ENCODE measurements at regions not wholly inside any gene's neighbourhood (a gene's known extent, or its start where the extent isn't known, plus 50 kb on each side); places are given as distances from the start of the nearest gene placed in this dataset.
"Not testable (repeated sequence)": the region's sequence is repeated elsewhere in the genome, so short reads cannot be mapped to it uniquely, and the experiment has no call there.

GRCh38 chr11:134958870-134959269, 546.8 kb upstream of the B3GAT1 start:
- TF ChIP-seq CTCF (IDR thresholded peaks at IDR 0.05) = no peak
- TF ChIP-seq POLR2A (IDR thresholded peaks at IDR 0.05) = no peak
- TF ChIP-seq POLR2AphosphoS5 (IDR thresholded peaks at IDR 0.05; ENCODE audit: insufficient read depth in 1 of 2, low read depth in 1 of 2) = no peak
- Histone ChIP-seq H3K4me3 (no peak overlapping the region), H3K9me3 (no peaks in the 10 kb centered on the region), H3K4me1 (no peaks in the 10 kb centered on the region), H3K36me3 (no peaks in the 10 kb centered on the region), H3K27ac (no peak overlapping the region), H3K27me3 (no peaks in the 10 kb centered on the region)
- peak in 1 of 2 donors; percentile 49 for DNase-seq (ENCODE audit: extremely low spot score in 2 of 2)
- intact Hi-C loops (cut with DNase I) = no loop called here

- Histone ChIP-seq H3K36me3 (no peaks in the 10 kb centered on the region), H3K27me3 (no peaks in the 10 kb centered on the region), H3K27ac (no peak overlapping the region), H3K9me3 (no peaks in the 10 kb centered on the region), H3K4me3 (no peak overlapping the region), H3K4me1 (no peaks in the 10 kb centered on the region)
- intact Hi-C loops (cut with DNase I) = no loop called here
- no peak for DNase-seq (ENCODE audit: extremely low spot score in 2 of 2)
- TF ChIP-seq POLR2A (IDR thresholded peaks at IDR 0.05) (no peak), POLR2AphosphoS5 (IDR thresholded peaks at IDR 0.05; ENCODE audit: insufficient read depth in 1 of 2, low read depth in 1 of 2) (no peak), CTCF (IDR thresholded peaks at IDR 0.05) (no peak)
These were observed 546.2 kb upstream of the B3GAT1 start for GRCh38 chr11:134958336-134958640.

DNA sequence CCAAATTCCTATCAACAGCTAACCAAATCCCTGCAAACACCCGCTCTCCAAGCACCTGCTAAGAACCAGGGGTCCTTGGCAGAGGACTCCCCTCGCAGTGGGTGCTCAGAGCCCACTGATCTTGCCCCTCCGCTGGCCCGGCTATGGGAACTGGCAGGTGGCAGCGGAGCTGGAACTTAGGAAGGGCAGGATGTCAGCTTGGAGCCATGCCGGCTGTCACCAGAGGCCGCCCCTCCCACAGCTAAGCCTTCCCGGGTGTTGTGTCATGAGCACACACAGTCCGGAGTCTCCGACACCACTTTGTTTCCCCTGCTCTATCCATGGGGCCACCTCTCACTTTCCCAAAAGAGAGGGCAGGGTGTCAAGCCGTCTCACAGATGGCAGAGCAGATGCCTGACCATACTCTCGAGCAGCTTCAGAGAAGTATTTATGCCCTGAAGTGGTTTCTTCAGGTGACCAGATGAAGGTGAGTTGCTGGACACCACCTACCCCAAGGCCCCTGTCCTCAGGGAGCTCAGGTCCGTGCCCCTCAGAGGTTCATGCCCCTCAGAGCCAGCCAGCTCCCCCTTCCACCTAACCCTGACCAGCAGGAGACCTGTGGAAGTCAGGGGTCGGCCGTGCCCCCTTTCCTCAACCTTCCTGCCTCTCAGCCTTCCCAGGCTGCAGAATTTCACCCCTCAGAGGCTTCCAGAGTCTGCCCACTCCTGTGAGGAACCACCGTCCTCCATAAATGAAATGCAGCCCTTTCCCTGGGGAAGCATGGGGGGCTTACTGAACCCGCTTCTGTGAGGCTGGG, 545.7 kb upstream of the B3GAT1 start:
- Histone ChIP-seq H3K4me3 (no peak overlapping the region), H3K36me3 (no peaks in the 10 kb centered on the region), H3K9me3 (no peaks in the 10 kb centered on the region), H3K4me1 (no peaks in the 10 kb centered on the region), H3K27ac (no peak overlapping the region), H3K27me3 (no peaks in the 10 kb centered on the region)
- TF ChIP-seq POLR2A (IDR thresholded peaks at IDR 0.05) (no peak), POLR2AphosphoS5 (IDR thresholded peaks at IDR 0.05; ENCODE audit: insufficient read depth in 1 of 2, low read depth in 1 of 2) (no peak)
- DNase-seq (ENCODE audit: extremely low spot score in 2 of 2) = peak in 1 of 2 donors; percentile 77
- intact Hi-C loops (cut with DNase I) = no loop called here

DNA sequence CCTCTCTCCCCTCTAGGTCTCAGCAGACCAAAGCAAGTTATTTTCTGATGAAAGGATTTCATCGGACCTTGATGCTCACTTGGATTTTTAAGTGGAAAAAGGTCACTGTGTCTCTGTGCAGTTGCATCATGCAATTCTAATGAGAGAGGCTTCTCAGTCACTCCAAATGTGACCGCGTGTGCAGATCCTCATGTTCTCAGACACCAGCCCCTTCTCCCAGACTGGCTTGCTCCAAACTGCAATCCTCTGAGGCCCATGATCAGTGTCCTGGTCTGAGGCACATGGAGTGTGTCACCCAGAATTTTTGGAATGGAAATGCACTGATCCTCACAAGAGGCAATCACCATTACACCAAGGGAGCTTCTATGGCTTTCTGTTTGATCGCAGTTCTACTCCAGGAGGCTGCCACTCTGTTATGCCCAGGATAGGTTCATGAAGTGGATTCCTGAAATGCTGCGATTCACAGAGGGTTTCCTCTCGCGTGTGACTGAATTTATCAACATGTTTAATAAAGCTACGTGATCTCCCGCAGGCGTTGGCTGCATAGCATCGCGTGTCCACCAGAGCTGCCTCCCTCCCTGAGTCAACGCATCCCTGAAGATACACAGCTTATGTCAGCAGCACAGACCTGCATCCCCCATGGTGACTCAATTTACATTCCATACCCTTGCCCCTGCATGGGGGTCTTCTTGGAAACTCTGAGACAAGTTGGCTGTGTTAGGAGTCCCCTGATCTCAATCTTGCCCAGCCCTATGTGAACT, 544.6 kb upstream of the B3GAT1 start:
- Histone ChIP-seq H3K27ac (no peak overlapping the region), H3K4me1 (no peaks in the 10 kb centered on the region), H3K4me3 (no peak overlapping the region), H3K36me3 (no peaks in the 10 kb centered on the region), H3K9me3 (no peaks in the 10 kb centered on the region), H3K27me3 (no peaks in the 10 kb centered on the region)
- intact Hi-C loops (cut with DNase I) = no loop called here
- TF ChIP-seq POLR2A (IDR thresholded peaks at IDR 0.05) (no peak), POLR2AphosphoS5 (IDR thresholded peaks at IDR 0.05; ENCODE audit: insufficient read depth in 1 of 2, low read depth in 1 of 2) (no peak), CTCF (IDR thresholded peaks at IDR 0.05) (no peak)
- DNase-seq (ENCODE audit: extremely low spot score in 2 of 2) = no peak

GRCh38 chr11:134955970-134956369, 543.9 kb upstream of the B3GAT1 start:
- H3K9me3 ChIP-seq; DNase-seq (ENCODE audit: extremely low spot score in 2 of 2); H3K4me3 ChIP-seq; H3K27me3 ChIP-seq; intact Hi-C loops (cut with DNase I); H3K36me3 ChIP-seq; H3K4me1 ChIP-seq; H3K27ac ChIP-seq: not testable (repeated sequence)

GRCh38 chr11:134955281-134955680, 543.2 kb upstream of the B3GAT1 start:
- H3K27ac ChIP-seq = no peak overlapping the region
- intact Hi-C loops (cut with DNase I) = no loop called here
- no peaks in the 10 kb centered on the region for H3K4me1 ChIP-seq
- no peaks in the 10 kb centered on the region for H3K36me3 ChIP-seq
- no peaks in the 10 kb centered on the region for H3K9me3 ChIP-seq
- TF ChIP-seq CTCF (IDR thresholded peaks at IDR 0.05) (no peak), POLR2AphosphoS5 (IDR thresholded peaks at IDR 0.05; ENCODE audit: insufficient read depth in 1 of 2, low read depth in 1 of 2) (no peak), POLR2A (IDR thresholded peaks at IDR 0.05) (no peak)
- H3K27me3 ChIP-seq = no peaks in the 10 kb centered on the region
- no peak overlapping the region for H3K4me3 ChIP-seq
- DNase-seq (ENCODE audit: extremely low spot score in 2 of 2) = no peak

DNA sequence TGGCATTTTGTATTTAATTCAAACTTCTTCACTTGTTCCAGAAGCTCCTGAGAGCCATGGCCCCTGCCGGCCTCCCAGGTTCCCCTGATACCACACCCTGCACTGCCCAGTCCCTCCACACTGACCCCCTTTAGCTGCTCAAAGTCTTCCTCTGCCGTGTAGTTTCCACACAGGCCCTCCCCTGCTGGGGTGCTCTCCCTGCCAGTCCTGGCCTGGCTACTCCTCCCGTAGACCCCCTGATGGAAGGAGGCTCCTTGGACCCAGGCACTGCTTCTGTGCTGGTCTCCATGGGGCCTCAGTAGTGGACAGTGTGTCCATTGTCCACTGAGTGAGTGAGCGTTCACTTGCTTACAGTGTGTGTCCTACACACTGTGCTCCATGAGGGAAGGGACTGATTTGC, 542.4 kb upstream of the B3GAT1 start:
- DNase-seq (ENCODE audit: extremely low spot score in 2 of 2); H3K9me3 ChIP-seq; H3K36me3 ChIP-seq; H3K4me3 ChIP-seq; H3K27ac ChIP-seq; H3K27me3 ChIP-seq; H3K4me1 ChIP-seq; intact Hi-C loops (cut with DNase I): not testable (repeated sequence)

- intact Hi-C loops (cut with DNase I); H3K27me3 ChIP-seq; H3K9me3 ChIP-seq; H3K4me3 ChIP-seq; DNase-seq (ENCODE audit: extremely low spot score in 2 of 2); H3K27ac ChIP-seq; H3K4me1 ChIP-seq; H3K36me3 ChIP-seq: not testable (repeated sequence)
These were observed 541.5 kb upstream of the B3GAT1 start for GRCh38 chr11:134953417-134953970.
